Left forelimb (tissue), 1 donor: ENCODE measurements at regions not wholly inside any gene's neighbourhood (a gene's known extent, or its start where the extent isn't known, plus 50 kb on each side); places are given as distances from the start of the nearest gene placed in this dataset.

Experiments
- DNase-seq: peaks from one replicate; pipeline ENCODE4 v3.0.0-alpha.2; 2018; ENCODE audit warnings: low spot score

GRCh38 chr16:59330019-59330670 is 596.0 kb upstream of the GOT2 start:
- DNase-seq = no peak

GRCh38 chr16:59328961-59329360 is 594.8 kb upstream of the GOT2 start:
- no peak for DNase-seq

- no peak for DNase-seq
These were observed 593.8 kb upstream of the GOT2 start for GRCh38 chr16:59327894-59328293.

GRCh38 chr16:59326955-59327354 is 592.8 kb upstream of the GOT2 start:
- no peak for DNase-seq

GRCh38 chr16:59324462-59324861 is 590.3 kb upstream of the GOT2 start:
- DNase-seq = no peak

- no peak for DNase-seq
These were observed 586.5 kb upstream of the GOT2 start for GRCh38 chr16:59320657-59321056.

- no peak for DNase-seq
These were observed 585.8 kb upstream of the GOT2 start for GRCh38 chr16:59319871-59320270.

- no peak for DNase-seq
These were observed 571.7 kb upstream of the GOT2 start for GRCh38 chr16:59305850-59306249.

GRCh38 chr16:59296888-59297287 is 562.8 kb upstream of the GOT2 start:
- no peak for DNase-seq

GRCh38 chr16:59295993-59296736 is 562.0 kb upstream of the GOT2 start:
- no peak for DNase-seq

GRCh38 chr16:59295474-59295873 is 561.4 kb upstream of the GOT2 start:
- DNase-seq = no peak

- DNase-seq = no peak
These were observed 556.6 kb upstream of the GOT2 start for GRCh38 chr16:59290718-59291117.

- no peak for DNase-seq
These were observed 555.0 kb upstream of the GOT2 start for GRCh38 chr16:59289151-59289550.

GRCh38 chr16:59274141-59274540 is 540.0 kb upstream of the GOT2 start:
- no peak for DNase-seq

- no peak for DNase-seq
These were observed 529.8 kb upstream of the GOT2 start for GRCh38 chr16:59263955-59264354.

GRCh38 chr16:59260892-59261291 is 526.8 kb upstream of the GOT2 start:
- no peak for DNase-seq

GRCh38 chr16:59259950-59260319 is 525.8 kb upstream of the GOT2 start:
- no peak for DNase-seq

- DNase-seq = no peak
These were observed 525.2 kb upstream of the GOT2 start for GRCh38 chr16:59259074-59259949.

GRCh38 chr16:59252317-59252716 is 518.2 kb upstream of the GOT2 start:
- no peak for DNase-seq

GRCh38 chr16:59249011-59249410 is 514.9 kb upstream of the GOT2 start:
- no peak for DNase-seq

- DNase-seq = no peak
These were observed 508.4 kb upstream of the GOT2 start for GRCh38 chr16:59242556-59242955.

- no peak for DNase-seq
These were observed 504.1 kb upstream of the GOT2 start for GRCh38 chr16:59238246-59238645.
